Naive thymus-derived CD4-positive, alpha-beta T cell (primary cell): ENCODE measurements at regions not wholly inside any gene's neighbourhood (a gene's known extent, or its start where the extent isn't known, plus 50 kb on each side); places are given as distances from the start of the nearest gene placed in this dataset.
A peak's percentile ranks its signal among the peaks of the same experiment; 100 is the strongest.

Source experiments
- ATAC-seq: fragments of 150-1000 bp; cut with Tn5 transposase; 2 replicates; pipeline ENCODE4 v1.10.0; 2021; ENCODE audit warnings: mild to moderate bottlenecking, moderate library complexity
- CTCF ChIA-PET: fragments of 350-600 bp; sonication (Branson Sonifier 250); formaldehyde crosslinking; loops from one replicate; lab custom pipeline; 2021; ENCODE audit warnings: antibody characterized with exemption; lab: Charles Lee
- POLR2A ChIA-PET: fragments of 350-600 bp; sonication (Branson Sonifier 250); formaldehyde crosslinking; loops from one replicate; lab custom pipeline; 2021; ENCODE audit warnings: antibody characterized with exemption, inconsistent platforms; lab: Charles Lee
- DNase-seq, 9 donors: peaks; one replicate each; pipeline versions ENCODE4 v3.0.0 to v3.0.0-alpha.2; 2020 to 2022; ENCODE audit warnings: mixed read lengths in 1 of 9
- H3K27ac ChIP-seq: one replicate; pipeline ENCODE4 v1.7.0; 2013; ENCODE audit warnings: mild to moderate bottlenecking, low read depth, low read length, moderate library complexity
- H3K27me3 ChIP-seq, 2 donors: one replicate each; pipeline ENCODE4 v1.7.0; 2013; ENCODE audit warnings: low read length in 2 of 2, mild to moderate bottlenecking in 2 of 2, moderate library complexity in 2 of 2; ENCODE audit not compliant: control insufficient read depth in 2 of 2, insufficient read depth in 2 of 2
- H3K36me3 ChIP-seq, 3 experiments: 1 replicate in 2 of 3; 2 replicates in 1 of 3; pipeline ENCODE4 v1.7.0; 2013; ENCODE audit warnings: low read length in 3 of 3, mild to moderate bottlenecking in 3 of 3, moderate library complexity in 1 of 3; ENCODE audit not compliant: insufficient read depth in 3 of 3, control insufficient read depth in 2 of 3
- H3K4me1 ChIP-seq, 2 donors: one replicate each; pipeline ENCODE4 v1.7.0; 2013; ENCODE audit warnings: low read length in 2 of 2, mild to moderate bottlenecking in 2 of 2, moderate library complexity in 1 of 2; ENCODE audit not compliant: control insufficient read depth in 2 of 2, insufficient read depth in 2 of 2
- H3K4me3 ChIP-seq: 2 replicates; pipeline ENCODE4 v1.7.0; 2013; ENCODE audit warnings: mild to moderate bottlenecking, low read length
- H3K9me3 ChIP-seq, 3 experiments: 1 replicate in 2 of 3; 2 replicates in 1 of 3; pipeline ENCODE4 v1.7.0; 2013; ENCODE audit warnings: low read length in 3 of 3; ENCODE audit not compliant: control insufficient read depth in 2 of 3
- H3K27ac Mint-ChIP-seq, 9 donors: one replicate each; pipeline ENCODE4 v1.8.0; 2020 to 2022; ENCODE audit warnings: mixed read lengths in 9 of 9, mild to moderate bottlenecking in 8 of 9, moderate library complexity in 5 of 9, inconsistent platforms in 2 of 9
- H3K27me3 Mint-ChIP-seq, 5 donors: one replicate each; pipeline ENCODE4 v1.8.0; 2021 to 2022; ENCODE audit warnings: mixed read lengths in 5 of 5, mild to moderate bottlenecking in 1 of 5
- H3K36me3 Mint-ChIP-seq, 5 donors: one replicate each; pipeline ENCODE4 v1.8.0; 2020 to 2022; ENCODE audit warnings: mixed read lengths in 5 of 5, mild to moderate bottlenecking in 3 of 5, inconsistent platforms in 1 of 5
- H3K4me1 Mint-ChIP-seq, 7 donors: one replicate each; pipeline ENCODE4 v1.8.0; 2020 to 2022; ENCODE audit warnings: mixed read lengths in 7 of 7, mild to moderate bottlenecking in 3 of 7, inconsistent platforms in 1 of 7
- H3K4me3 Mint-ChIP-seq, 10 donors: one replicate each; pipeline ENCODE4 v1.8.0; 2020 to 2022; ENCODE audit warnings: mild to moderate bottlenecking in 10 of 10, mixed read lengths in 10 of 10, moderate library complexity in 6 of 10, inconsistent platforms in 2 of 10
- H3K9me3 Mint-ChIP-seq, 11 donors: one replicate each; pipeline ENCODE4 v1.8.0; 2020 to 2022; ENCODE audit warnings: mixed read lengths in 11 of 11, mild to moderate bottlenecking in 4 of 11, inconsistent platforms in 1 of 11, moderate library complexity in 1 of 11
- intact Hi-C, 2 donors: fragments of 100-400 bp; cut with micrococcal nuclease; formaldehyde crosslinking; loops; one replicate each; pipeline ENCODE4 v1.15.1; 2023

- H3K4me3 Mint-ChIP-seq, result no peak overlapping the region
- no peaks in the 10 kb centered on the region for H3K9me3 ChIP-seq
- no peak overlapping the region for H3K27ac ChIP-seq
- H3K4me1 ChIP-seq, result no peaks in the 10 kb centered on the region
- H3K4me3 ChIP-seq, result no peak overlapping the region
- no peaks in the 10 kb centered on the region for H3K36me3 Mint-ChIP-seq
- ATAC-seq (no peak), DNase-seq (no peak)
- POLR2A ChIA-PET, result no interaction called here
- H3K9me3 Mint-ChIP-seq, result peaks cover 0 to 11% (median 2%) of the 10 kb centered on the region in 11 donors
- CTCF ChIA-PET, result no interaction called here
- H3K4me1 Mint-ChIP-seq, result no peaks in the 10 kb centered on the region
- no peak overlapping the region for H3K27ac Mint-ChIP-seq
- H3K36me3 ChIP-seq, result no peaks in the 10 kb centered on the region
- H3K27me3 Mint-ChIP-seq, result no peaks in the 10 kb centered on the region
- no peaks in the 10 kb centered on the region for H3K27me3 ChIP-seq
- intact Hi-C loops, result loop anchor here in 1 of 2 donors (2.0 kb wide), 1 partner anchor 20 kb away; no protein-coding TSS in a partner anchor
These were observed 530.7 kb upstream of the SLITRK1 start for GRCh38 chr13:84413016-84413415.

- H3K4me1 Mint-ChIP-seq, result no peaks in the 10 kb centered on the region
- CTCF ChIA-PET, result no interaction called here
- POLR2A ChIA-PET, result no interaction called here
- ATAC-seq, result no peak
- Histone ChIP-seq H3K27me3 (no peaks in the 10 kb centered on the region), H3K27ac (no peak overlapping the region), H3K4me1 (no peaks in the 10 kb centered on the region), H3K9me3 (no peaks in the 10 kb centered on the region), H3K4me3 (no peak overlapping the region), H3K36me3 (no peaks in the 10 kb centered on the region)
- DNase-seq, result no peak
- intact Hi-C loops, result no loop called here
- H3K27me3 Mint-ChIP-seq, result no peaks in the 10 kb centered on the region
- H3K9me3 Mint-ChIP-seq, result peaks cover 0 to 22% (median 5%) of the 10 kb centered on the region in 11 donors
- H3K4me3 Mint-ChIP-seq, result no peak overlapping the region
- no peak overlapping the region for H3K27ac Mint-ChIP-seq
- H3K36me3 Mint-ChIP-seq, result no peaks in the 10 kb centered on the region
These were observed 523.0 kb upstream of the SLITRK1 start for GRCh38 chr13:84405286-84405685.

GRCh38 chr13:84400706-84401105, 518.4 kb upstream of the SLITRK1 start:
- ATAC-seq, result no peak
- Mint-ChIP-seq H3K4me1 (no peaks in the 10 kb centered on the region), H3K36me3 (no peaks in the 10 kb centered on the region), H3K27me3 (no peaks in the 10 kb centered on the region), H3K27ac (no peak overlapping the region), H3K9me3 (peaks cover 0 to 20% (median 7%) of the 10 kb centered on the region in 11 donors), H3K4me3 (no peak overlapping the region)
- no peak overlapping the region for H3K27ac ChIP-seq
- H3K36me3 ChIP-seq, result no peaks in the 10 kb centered on the region
- no peaks in the 10 kb centered on the region for H3K4me1 ChIP-seq
- DNase-seq, result no peak
- H3K27me3 ChIP-seq, result no peaks in the 10 kb centered on the region
- ChIA-PET CTCF (no interaction called here), POLR2A (interaction anchor here (0.5 kb wide), 1 partner anchor 29 kb away, joined by 4 read pairs; no protein-coding TSS in a partner anchor)
- no peak overlapping the region for H3K4me3 ChIP-seq
- intact Hi-C loops, result no loop called here
- H3K9me3 ChIP-seq, result no peaks in the 10 kb centered on the region

- Mint-ChIP-seq H3K9me3 (peaks cover 0 to 22% (median 10%) of the 10 kb centered on the region in 11 donors), H3K4me1 (no peaks in the 10 kb centered on the region), H3K27ac (no peak overlapping the region), H3K4me3 (no peak overlapping the region), H3K36me3 (no peaks in the 10 kb centered on the region), H3K27me3 (no peaks in the 10 kb centered on the region)
- no peak for ATAC-seq
- no peaks in the 10 kb centered on the region for H3K4me1 ChIP-seq
- no peak overlapping the region for H3K4me3 ChIP-seq
- no peak overlapping the region for H3K27ac ChIP-seq
- H3K36me3 ChIP-seq, result no peaks in the 10 kb centered on the region
- DNase-seq, result peak in 2 of 9 donors; percentile 3 to 11
- ChIA-PET POLR2A (no interaction called here), CTCF (no interaction called here)
- intact Hi-C loops, result loop anchor here in 1 of 2 donors (5.0 kb wide), 1 partner anchor 48 kb away; no protein-coding TSS in a partner anchor
- no peaks in the 10 kb centered on the region for H3K9me3 ChIP-seq
- H3K27me3 ChIP-seq, result no peaks in the 10 kb centered on the region
These were observed 517.2 kb upstream of the SLITRK1 start for GRCh38 chr13:84399320-84400085.

GRCh38 chr13:84393981-84394625, 511.8 kb upstream of the SLITRK1 start:
- H3K4me1 Mint-ChIP-seq, result no peaks in the 10 kb centered on the region

GRCh38 chr13:84380866-84381265, 498.6 kb upstream of the SLITRK1 start:
- no peaks in the 10 kb centered on the region for H3K36me3 ChIP-seq
- no peak overlapping the region for H3K4me3 Mint-ChIP-seq
- ChIA-PET POLR2A (no interaction called here), CTCF (no interaction called here)
- no peak overlapping the region for H3K4me3 ChIP-seq
- H3K9me3 ChIP-seq, result no peaks in the 10 kb centered on the region
- no peaks in the 10 kb centered on the region for H3K27me3 ChIP-seq
- peaks cover 0 to 5% (median 0%) of the 10 kb centered on the region in 5 donors for H3K36me3 Mint-ChIP-seq
- H3K27ac Mint-ChIP-seq, result no peak overlapping the region
- ATAC-seq, result no peak
- no peaks in the 10 kb centered on the region for H3K4me1 Mint-ChIP-seq
- H3K27ac ChIP-seq, result no peak overlapping the region
- H3K27me3 Mint-ChIP-seq, result no peaks in the 10 kb centered on the region
- DNase-seq, result no peak
- intact Hi-C loops, result no loop called here
- H3K4me1 ChIP-seq, result no peaks in the 10 kb centered on the region
- H3K9me3 Mint-ChIP-seq, result peaks cover 5 to 20% (median 13%) of the 10 kb centered on the region in 11 donors

More at GRCh38 chr13:84393981-84394625, 511.8 kb upstream of the SLITRK1 start:
- ChIA-PET CTCF (no interaction called here), POLR2A (no interaction called here)
- Mint-ChIP-seq H3K4me3 (no peak overlapping the region), H3K9me3 (peaks cover 0 to 39% (median 8%) of the 10 kb centered on the region in 11 donors), H3K27ac (no peak overlapping the region), H3K27me3 (no peaks in the 10 kb centered on the region), H3K36me3 (no peaks in the 10 kb centered on the region)
- no peak for ATAC-seq
- Histone ChIP-seq H3K27me3 (no peaks in the 10 kb centered on the region), H3K4me3 (no peak overlapping the region), H3K9me3 (peaks cover 0 to 4% (median 0%) of the 10 kb centered on the region in 3 experiments), H3K27ac (no peak overlapping the region), H3K36me3 (no peaks in the 10 kb centered on the region), H3K4me1 (no peaks in the 10 kb centered on the region)
- intact Hi-C loops, result no loop called here
- no peak for DNase-seq
